BE2C (cell line): ENCODE measurements at regions not wholly inside any gene's neighbourhood (a gene's known extent, or its start where the extent isn't known, plus 50 kb on each side); places are given as distances from the start of the nearest gene placed in this dataset.
A peak's percentile ranks its signal among the peaks of the same experiment; 100 is the strongest.

Source experiments
- DNase-seq: peaks from one replicate; pipeline ENCODE4 v3.0.0-alpha.2; 2020
- H3K27me3 ChIP-seq: fragments of 250-450 bp; sonication (Bioruptor Pico); 2 replicates; pipeline ENCODE4 v1.5.1; 2020; ENCODE audit warnings: mild to moderate bottlenecking
- H3K36me3 ChIP-seq: fragments of 250-450 bp; sonication (Bioruptor Pico); 2 replicates; pipeline ENCODE4 v1.5.1; 2020; ENCODE audit warnings: mild to moderate bottlenecking
- H3K4me1 ChIP-seq: fragments of 250-450 bp; sonication (Bioruptor Pico); 2 replicates; pipeline ENCODE4 v1.5.1; 2020
- H3K4me3 ChIP-seq: 2 replicates; pipeline ENCODE4 v1.5.1; 2011; ENCODE audit warnings: low read depth, low read length
- H3K9me3 ChIP-seq: fragments of 250-450 bp; sonication (Bioruptor Pico); 2 replicates; pipeline ENCODE4 v1.5.1; 2020
- TF ChIP-seq, protein P1 (sequence below): IDR thresholded peaks from 2 replicates; pipeline ENCODE4 v1.5.1; 2012; ENCODE audit warnings: mild to moderate bottlenecking, low read depth, low read length

DNA sequence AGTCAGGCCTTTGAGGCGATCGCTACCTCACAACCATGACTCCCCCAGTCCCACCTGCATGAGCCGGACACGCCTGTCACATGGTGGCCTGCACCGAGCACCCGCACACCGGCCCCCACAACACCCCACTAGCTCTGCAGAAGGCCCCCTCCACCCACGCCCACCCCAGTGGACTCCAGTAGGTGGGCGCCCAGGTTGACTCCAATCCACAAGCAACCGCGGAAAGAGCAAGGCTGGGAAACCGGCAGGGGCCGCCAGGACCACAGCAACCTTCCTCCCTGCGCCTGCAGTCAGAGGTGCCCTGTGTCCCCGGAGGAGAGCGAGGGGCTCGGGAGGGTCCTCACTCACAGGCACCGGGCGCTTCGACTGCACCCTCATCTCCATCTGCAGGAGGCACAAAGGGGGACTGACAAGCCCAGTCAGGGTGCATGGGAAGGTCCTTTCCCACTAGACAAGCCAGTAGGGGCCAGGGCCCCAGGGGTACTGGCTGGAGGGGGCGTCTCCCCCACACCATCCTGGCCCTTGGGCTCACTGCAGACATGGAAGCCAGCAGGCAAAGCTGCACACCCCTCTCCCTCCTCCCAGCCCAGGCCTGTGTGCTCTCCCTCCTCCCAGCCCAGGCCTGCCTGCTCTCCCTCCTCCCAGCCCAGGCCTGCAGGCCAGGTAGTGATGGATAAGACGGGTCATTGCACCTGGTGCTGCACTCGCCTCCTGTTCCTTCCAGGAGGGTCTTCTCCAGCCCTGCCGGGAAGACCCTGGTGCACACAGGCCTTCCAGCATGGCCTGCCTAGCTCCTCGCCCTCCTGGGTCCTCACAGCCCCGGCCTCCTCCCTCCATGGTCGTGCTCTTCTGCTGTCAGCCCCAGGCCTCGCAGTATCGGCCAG, 137.2 kb downstream of the DLL1 start:
- TF ChIP-seq, protein P1, sequence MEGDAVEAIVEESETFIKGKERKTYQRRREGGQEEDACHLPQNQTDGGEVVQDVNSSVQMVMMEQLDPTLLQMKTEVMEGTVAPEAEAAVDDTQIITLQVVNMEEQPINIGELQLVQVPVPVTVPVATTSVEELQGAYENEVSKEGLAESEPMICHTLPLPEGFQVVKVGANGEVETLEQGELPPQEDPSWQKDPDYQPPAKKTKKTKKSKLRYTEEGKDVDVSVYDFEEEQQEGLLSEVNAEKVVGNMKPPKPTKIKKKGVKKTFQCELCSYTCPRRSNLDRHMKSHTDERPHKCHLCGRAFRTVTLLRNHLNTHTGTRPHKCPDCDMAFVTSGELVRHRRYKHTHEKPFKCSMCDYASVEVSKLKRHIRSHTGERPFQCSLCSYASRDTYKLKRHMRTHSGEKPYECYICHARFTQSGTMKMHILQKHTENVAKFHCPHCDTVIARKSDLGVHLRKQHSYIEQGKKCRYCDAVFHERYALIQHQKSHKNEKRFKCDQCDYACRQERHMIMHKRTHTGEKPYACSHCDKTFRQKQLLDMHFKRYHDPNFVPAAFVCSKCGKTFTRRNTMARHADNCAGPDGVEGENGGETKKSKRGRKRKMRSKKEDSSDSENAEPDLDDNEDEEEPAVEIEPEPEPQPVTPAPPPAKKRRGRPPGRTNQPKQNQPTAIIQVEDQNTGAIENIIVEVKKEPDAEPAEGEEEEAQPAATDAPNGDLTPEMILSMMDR: no peak
- Histone ChIP-seq H3K27me3 (no peaks in the 10 kb centered on the region), H3K4me1 (peaks cover 13% of the 10 kb centered on the region), H3K4me3 (no peak overlapping the region), H3K36me3 (no peaks in the 10 kb centered on the region), H3K9me3 (no peaks in the 10 kb centered on the region)
- peak; percentile 7 for DNase-seq

GRCh38 chr6:170152989-170153388, 137.9 kb downstream of the DLL1 start:
- Histone ChIP-seq H3K36me3 (no peaks in the 10 kb centered on the region), H3K9me3 (no peaks in the 10 kb centered on the region), H3K27me3 (no peaks in the 10 kb centered on the region), H3K4me3 (no peak overlapping the region; the same call in 1 of the 2 replicates), H3K4me1 (peaks cover 13% of the 10 kb centered on the region)
- DNase-seq: peak; percentile 71
- TF ChIP-seq, protein P1: no peak

GRCh38 chr6:170152124-170152926, 138.6 kb downstream of the DLL1 start:
- no peaks in the 10 kb centered on the region for H3K36me3 ChIP-seq
- TF ChIP-seq, protein P1: no peak
- no peaks in the 10 kb centered on the region for H3K27me3 ChIP-seq
- H3K4me3 ChIP-seq: no peak overlapping the region; the same call in 1 of the 2 replicates
- H3K9me3 ChIP-seq: no peaks in the 10 kb centered on the region
- peaks cover 13% of the 10 kb centered on the region for H3K4me1 ChIP-seq
- peak; percentile 41 for DNase-seq

DNA sequence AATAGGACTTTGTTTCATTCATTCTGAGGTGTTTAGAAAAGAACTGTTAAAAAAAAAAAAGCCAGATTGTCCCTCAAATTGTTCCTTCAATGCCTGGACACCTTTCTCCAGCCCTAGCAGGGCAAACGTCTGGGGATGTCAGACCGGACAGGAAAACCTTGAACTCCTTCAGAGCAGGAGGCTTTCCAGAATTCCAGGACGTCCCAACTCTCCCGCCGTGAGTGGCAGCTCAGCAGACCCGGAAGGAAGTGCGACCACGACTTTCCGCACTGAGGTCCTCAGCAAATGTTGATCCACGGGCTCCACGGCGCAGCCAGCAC, 139.1 kb downstream of the DLL1 start:
- Histone ChIP-seq H3K4me3 (no peak overlapping the region), H3K27me3 (no peaks in the 10 kb centered on the region), H3K9me3 (no peaks in the 10 kb centered on the region), H3K4me1 (peaks cover 13% of the 10 kb centered on the region), H3K36me3 (no peaks in the 10 kb centered on the region)
- TF ChIP-seq, protein P1: no peak
- no peak for DNase-seq

DNA sequence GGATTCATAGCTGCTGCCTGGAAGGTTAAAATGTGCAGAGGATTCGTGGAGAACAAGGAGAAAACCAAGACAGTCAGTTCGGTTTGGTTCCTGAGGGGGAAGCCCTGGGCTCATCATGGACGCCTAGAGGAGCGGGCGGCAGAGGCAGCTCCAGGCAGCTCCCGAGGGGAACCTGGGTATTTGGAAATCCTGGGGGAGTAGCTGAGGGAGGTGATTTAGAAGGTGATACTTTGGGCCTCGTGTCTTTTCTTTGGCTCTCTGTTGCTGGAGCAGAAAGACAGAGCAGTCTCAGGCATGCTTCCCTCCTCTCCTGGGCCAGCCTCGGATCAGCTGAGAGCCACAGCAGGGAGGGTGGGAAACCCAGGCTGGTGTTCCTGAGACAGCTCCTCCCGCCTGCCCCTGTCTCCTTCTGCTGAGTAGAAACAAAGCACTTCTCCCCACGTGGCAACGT, 139.5 kb downstream of the DLL1 start:
- Histone ChIP-seq H3K36me3 (no peaks in the 10 kb centered on the region), H3K9me3 (no peaks in the 10 kb centered on the region), H3K4me1 (peaks cover 13% of the 10 kb centered on the region), H3K4me3 (no peak overlapping the region), H3K27me3 (no peaks in the 10 kb centered on the region)
- TF ChIP-seq, protein P1: no peak
- DNase-seq: peak; percentile 2
